HEK293 (cell line): ENCODE measurements at regions not wholly inside any gene's neighbourhood (a gene's known extent, or its start where the extent isn't known, plus 50 kb on each side); places are given as distances from the start of the nearest gene placed in this dataset.

ENCODE experiments used
- CTCF ChIP-seq: fragments of 450-650 bp; formaldehyde crosslinking; IDR thresholded peaks from 2 replicates; pipeline ENCODE4 v1.5.1; 2016; ENCODE audit warnings: missing biosample characterization, missing genetic modification characterization
- REST ChIP-seq: fragments of 450-650 bp; formaldehyde crosslinking; IDR thresholded peaks from 2 replicates; pipeline ENCODE4 v1.5.1; 2016; ENCODE audit warnings: missing biosample characterization, missing genetic modification characterization
- ZFP37 ChIP-seq: fragments of 450-650 bp; formaldehyde crosslinking; IDR thresholded peaks from 2 replicates; pipeline ENCODE4 v1.5.1; 2016; ENCODE audit warnings: missing biosample characterization, missing genetic modification characterization
- ZNF529 ChIP-seq: fragments of 450-650 bp; formaldehyde crosslinking; IDR thresholded peaks from 2 replicates; pipeline ENCODE4 v1.5.1; 2017; ENCODE audit warnings: missing genetic modification characterization, missing biosample characterization; ENCODE audit not compliant: insufficient replicate concordance

- no peak for TF ChIP-seq CTCF (tag by site-specific recombination)
- TF ChIP-seq ZNF529 (tag by site-specific recombination): no peak
- TF ChIP-seq REST (tag by site-specific recombination): no peak
- TF ChIP-seq ZFP37 (tag by site-specific recombination): no peak
These were observed 176.4 kb upstream of the PLPPR1 start for GRCh38 chr9:100852088-100852487.
